HG03139 (cell line): ENCODE measurements at regions not wholly inside any gene's neighbourhood (a gene's known extent, or its start where the extent isn't known, plus 50 kb on each side); places are given as distances from the start of the nearest gene placed in this dataset.

Experiments
- ATAC-seq: cut with Tn5 transposase; IDR thresholded peaks from one replicate; pipeline ENCODE4 v1.9.1; 2021; ENCODE audit not compliant: unreplicated experiment

DNA sequence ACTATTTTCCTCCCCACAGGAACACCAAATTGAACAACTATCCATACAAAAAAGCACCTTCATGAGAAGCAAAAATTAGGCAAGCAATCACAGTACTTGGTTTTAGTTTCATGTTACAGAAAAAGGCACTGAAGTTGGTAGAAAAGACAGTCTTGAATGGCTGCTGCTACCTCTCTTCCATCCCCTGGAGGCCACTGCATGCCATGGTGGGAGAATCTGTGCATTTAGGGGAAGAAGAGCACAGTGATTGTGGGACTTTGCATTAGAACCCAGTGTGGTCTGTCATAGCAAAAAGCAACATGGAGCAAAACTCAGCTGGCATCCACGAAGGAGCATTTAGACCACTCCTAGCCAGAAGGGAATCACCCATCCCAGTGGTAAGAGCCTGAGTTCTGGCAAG lies 941.9 kb downstream of the PCDH18 start:
- no peak for ATAC-seq

DNA sequence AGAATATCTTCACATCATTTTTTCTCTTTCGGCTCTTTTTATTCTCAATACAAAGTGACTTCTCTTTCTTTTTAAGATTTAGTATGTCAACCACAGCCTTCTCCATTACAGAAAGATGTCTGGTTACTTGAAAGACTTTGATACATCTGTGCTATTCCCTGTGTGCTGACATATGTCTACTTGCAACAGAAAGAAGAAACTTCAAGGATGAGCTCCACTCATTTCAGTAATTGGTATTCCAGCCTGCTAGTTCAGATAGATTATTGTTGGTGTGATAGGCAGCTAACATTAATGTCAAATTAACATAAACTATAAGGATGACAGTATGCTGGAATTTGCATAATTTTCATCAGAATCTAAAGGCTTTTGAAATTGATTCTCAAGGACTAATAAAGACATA lies 948.7 kb downstream of the PCDH18 start:
- no peak for ATAC-seq

DNA sequence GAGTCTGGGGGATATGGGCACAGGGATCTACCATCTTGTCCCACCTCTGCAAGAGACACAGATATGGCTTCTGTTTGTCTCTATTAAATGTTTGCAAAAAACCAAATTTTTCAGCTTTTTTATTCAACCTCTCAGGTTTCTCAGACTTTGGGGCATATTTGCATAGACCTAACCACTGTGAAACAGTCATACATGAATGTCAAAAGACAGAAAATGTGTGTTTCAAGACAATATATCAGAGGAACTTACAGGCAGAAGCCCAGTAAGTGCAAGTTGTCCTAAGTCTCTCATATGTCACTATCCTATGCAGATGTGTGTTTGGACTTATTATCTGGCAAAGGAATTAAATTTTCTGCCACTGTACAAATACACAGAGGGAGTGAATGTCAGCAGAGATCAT lies 951.2 kb downstream of the PCDH18 start:
- ATAC-seq: no peak

DNA sequence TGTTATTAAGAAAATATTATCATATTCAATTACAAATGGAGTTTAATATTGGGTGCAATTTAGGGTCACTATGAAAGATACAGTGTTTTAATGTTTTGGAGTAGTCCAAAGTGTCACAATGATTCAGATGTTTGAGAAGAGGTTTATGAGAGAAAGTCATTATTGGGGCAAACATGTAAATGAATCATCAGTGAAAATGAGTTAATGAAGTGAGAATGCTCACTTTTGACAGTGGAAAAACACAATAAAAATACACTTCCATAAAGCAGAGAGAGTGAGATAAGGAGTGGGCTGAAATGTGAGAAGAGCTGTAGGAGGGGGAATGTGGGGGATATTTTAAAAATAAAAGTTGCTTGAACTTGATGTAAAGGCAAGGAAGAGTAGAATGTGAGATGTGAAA lies 957.1 kb downstream of the PCDH18 start:
- ATAC-seq: no peak

- ATAC-seq: no peak
Observed at GRCh38 chr4:136573460-136573859, 958.8 kb downstream of the PCDH18 start.

DNA sequence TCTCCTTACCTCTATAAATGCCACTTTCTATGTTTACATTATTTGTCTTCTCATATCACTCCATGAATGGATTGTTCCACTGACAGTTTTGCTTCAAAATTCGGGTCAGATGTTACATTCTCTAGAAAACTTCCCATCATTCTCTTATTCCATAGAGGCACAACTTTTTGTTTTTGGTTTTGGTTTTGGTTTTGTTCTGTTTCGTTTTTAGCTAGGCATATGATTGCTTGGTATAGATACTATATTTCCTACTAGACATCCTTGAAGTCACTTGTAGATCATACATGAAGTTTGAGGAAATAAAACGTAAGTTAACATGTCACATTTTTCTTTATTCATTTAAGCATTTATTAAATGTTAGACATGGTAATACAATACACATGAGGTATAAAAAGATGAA lies 961.0 kb downstream of the PCDH18 start:
- no peak for ATAC-seq

DNA sequence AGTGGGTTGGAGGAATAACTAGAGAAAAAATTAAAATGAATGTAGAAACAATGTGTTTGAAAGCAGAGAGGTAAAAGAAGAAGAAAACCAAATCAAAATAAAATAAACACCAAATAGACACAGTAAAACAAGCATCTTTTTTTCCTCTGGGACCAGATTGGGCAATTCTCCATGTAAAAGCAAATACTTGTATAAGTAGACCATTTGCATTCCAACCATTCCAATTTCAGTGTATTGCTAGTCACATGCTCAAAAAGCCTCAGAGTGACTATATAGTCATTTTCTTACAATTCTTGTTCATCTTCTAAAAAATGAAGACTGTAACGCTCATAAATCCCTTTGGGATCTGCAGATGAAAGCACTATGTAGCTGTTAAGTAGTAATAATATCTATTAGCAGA lies 969.5 kb downstream of the PCDH18 start:
- no peak for ATAC-seq

GRCh38 chr4:136558940-136559494 lies 973.3 kb downstream of the PCDH18 start:
- ATAC-seq: no peak

DNA sequence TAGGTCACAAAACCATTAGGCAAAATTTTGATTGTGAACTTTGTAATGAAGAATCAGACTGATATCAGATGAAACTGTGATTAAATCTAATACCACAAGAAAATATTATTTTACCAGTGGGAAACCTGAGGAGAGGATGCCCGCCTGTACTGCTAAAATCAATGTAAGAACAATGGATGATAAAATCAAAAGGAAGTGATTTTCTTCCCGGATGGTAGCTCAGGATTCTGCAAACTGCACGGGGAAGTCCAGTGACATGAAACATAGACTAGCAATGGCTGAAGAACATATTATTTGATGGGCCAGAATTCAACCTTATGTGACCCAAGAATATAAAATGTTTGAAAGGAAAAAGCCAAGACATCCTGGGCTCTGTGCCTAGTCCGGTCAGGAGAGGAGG lies 974.9 kb downstream of the PCDH18 start:
- ATAC-seq: no peak

GRCh38 chr4:136554033-136554432 lies 978.3 kb downstream of the PCDH18 start:
- ATAC-seq: no peak

- ATAC-seq: no peak
Observed at GRCh38 chr4:136551753-136552152, 980.5 kb downstream of the PCDH18 start.

- no peak for ATAC-seq
Observed at GRCh38 chr4:136540747-136541146, 991.5 kb downstream of the PCDH18 start.

GRCh38 chr4:136528131-136528530 lies 1004.2 kb downstream of the PCDH18 start:
- no peak for ATAC-seq

GRCh38 chr4:136526517-136526916 lies 1005.8 kb downstream of the PCDH18 start:
- ATAC-seq: no peak

DNA sequence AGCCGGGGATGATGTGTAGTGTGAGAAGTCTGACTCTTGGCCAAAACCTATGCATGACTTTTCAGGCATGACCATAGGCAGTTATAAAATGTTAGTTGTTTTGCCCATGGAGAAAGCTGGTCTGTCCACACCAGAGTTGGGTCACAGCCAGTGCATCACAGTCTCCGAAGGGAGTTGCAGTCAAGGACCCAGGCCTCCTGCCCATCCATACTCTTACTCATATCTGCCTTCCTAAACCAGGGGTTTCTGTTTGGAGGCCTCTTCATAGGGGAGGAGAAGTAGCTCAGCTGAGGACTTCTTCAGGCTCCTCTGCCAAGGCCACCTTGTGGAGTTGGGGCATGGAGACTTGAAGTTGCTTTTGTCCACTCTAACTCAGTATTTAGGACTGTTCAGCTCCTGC lies 1008.3 kb downstream of the PCDH18 start:
- ATAC-seq: no peak

DNA sequence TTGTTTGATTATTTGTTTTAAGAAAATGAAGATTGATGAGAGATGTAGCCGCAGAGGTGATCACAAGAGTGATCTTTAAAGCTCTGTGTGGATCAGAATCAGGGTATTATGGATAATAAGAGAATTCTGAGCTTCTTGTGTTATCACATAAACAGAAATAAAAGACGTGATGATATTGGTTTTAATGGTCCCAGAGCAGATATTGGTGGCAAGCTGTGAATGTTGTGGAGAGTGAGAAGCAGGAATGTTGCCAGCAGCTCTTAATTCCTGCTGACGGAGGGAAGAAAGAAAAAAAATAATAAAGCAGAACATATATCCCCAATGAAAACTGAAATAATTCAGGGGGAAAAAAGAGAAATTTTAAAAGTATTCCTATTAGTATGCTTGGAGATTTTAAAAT lies 1015.9 kb downstream of the PCDH18 start:
- ATAC-seq: no peak

DNA sequence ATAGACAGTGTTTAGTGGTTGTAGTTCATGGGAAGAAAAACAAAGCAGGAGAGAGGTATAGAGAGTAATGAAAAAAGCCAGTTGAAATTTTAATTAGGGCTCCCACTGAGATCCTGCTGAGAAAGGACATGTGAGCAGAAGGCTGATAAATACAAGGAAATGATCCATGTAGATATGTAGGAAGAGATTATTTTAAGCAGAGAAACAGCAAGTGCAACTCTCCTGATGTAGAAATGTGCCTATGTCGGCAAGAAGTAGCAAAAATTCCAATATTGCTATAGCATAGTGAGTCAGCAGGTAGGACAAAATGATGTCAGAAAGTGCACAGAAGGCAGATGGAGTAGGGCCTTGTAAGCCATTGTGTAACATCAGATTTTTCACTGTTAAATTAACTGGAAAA lies 1027.3 kb downstream of the PCDH18 start:
- ATAC-seq: no peak

DNA sequence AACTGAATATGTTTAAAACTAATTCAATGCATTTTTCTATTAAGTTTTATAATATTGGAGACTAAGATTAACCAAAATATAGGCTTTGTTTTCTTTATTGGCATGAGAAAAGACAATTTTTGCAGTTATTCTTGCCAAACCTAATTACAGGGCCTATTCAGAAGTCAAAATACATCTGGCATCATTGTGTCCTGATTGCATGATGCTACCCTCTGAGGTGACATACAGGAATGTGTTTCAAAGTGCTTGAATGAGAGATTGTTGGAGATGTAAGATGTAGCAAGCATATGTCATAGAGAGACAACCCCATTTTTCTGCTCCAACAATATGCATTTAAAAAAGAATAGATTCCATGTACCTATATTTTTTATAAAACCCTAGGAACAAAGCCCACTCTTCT lies 1036.4 kb downstream of the PCDH18 start:
- no peak for ATAC-seq

- ATAC-seq: no peak
Observed at GRCh38 chr4:136495076-136495475, 1037.2 kb downstream of the PCDH18 start.

GRCh38 chr4:136489101-136489500 lies 1043.2 kb downstream of the PCDH18 start:
- ATAC-seq: no peak

DNA sequence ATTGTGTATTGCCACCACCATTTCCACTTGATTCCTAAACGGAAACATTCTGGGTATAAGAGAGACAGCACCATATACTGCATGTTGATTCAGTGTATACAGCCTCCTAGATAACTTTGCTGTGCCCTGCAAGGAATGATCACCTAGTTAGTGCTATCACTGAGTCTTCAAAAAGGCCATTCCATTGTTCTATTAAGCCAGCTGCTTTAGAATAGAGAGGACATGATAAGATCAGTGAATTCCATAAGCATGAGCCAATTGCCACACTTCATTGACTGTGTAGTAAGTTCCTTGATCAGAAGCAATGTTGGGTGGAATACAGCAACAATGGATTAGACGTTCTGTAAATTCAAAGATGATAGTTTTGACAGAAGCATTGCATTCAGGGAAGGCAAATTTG lies 1047.3 kb downstream of the PCDH18 start:
- ATAC-seq: no peak

DNA sequence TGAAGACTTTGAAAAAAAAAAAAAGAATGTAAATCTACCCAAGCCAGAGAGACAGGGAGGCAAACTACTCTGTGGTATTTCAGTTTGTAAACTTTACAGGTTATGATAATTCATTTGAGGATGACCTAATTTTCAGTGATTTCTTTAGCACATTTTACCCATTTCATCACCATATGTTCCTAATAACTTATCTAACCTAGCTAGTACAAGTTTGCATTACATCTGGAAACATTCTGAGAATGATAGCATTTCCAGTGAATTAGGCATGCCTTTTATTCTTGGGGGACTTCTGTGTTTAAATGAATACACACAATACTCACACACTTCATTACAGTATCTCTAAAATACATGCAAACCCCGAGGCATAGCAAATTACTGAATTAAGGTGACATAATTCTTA lies 1055.5 kb downstream of the PCDH18 start:
- ATAC-seq: no peak

- ATAC-seq: no peak
Observed at GRCh38 chr4:136471051-136471450, 1061.2 kb downstream of the PCDH18 start.

GRCh38 chr4:136465691-136466090 lies 1066.6 kb downstream of the PCDH18 start:
- ATAC-seq: no peak
